HG03196 (cell line): ENCODE measurements at regions not wholly inside any gene's neighbourhood (a gene's known extent, or its start where the extent isn't known, plus 50 kb on each side); places are given as distances from the start of the nearest gene placed in this dataset.

ENCODE experiments used
- ATAC-seq: cut with Tn5 transposase; IDR thresholded peaks from one replicate; pipeline ENCODE4 v1.9.1; 2021; ENCODE audit not compliant: unreplicated experiment

DNA sequence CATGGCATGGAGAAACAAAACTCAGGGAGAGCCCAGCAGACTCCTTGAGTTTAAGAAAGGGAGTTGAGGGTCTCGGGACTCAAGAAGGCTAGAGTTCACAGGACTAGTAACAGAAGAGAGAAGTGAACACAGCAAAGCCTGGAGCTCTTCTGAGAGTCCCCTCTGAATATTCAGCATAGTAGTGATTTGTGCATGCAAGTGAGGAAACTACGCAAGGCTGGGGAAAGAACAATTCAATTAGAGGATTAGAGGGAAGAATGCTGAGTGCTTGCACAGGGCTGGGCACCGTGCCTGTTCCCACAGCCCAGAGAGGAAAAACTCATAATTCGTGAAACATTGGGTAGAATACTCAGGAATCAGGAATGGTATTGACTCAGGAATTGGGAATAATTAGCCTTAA lies 540.0 kb upstream of the SALL1 start:
- ATAC-seq = no peak

GRCh38 chr16:51685498-51685897 lies 534.4 kb upstream of the SALL1 start:
- ATAC-seq = no peak

DNA sequence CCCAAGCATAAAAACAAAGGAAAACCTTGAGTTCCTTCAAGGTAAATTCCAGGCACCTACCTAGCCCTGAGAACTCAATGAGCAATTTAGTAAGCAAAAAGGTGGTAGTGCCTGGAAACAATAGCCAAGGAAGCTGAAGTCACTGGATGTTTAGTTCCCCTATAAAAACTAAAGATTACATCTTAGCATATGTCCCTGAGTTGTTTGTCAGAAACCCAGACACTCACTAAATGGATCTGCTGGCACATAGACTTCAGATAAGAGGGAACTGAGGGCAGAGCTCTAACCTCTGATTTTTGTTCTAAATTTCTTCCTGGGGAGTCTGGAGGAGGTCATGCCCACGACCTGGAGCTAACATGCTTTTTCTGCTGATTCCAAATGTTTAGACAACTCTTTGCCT lies 532.8 kb upstream of the SALL1 start:
- ATAC-seq = no peak

- no peak for ATAC-seq
Observed at GRCh38 chr16:51682905-51683304, 531.8 kb upstream of the SALL1 start.

- no peak for ATAC-seq
Observed at GRCh38 chr16:51674615-51675014, 523.5 kb upstream of the SALL1 start.

DNA sequence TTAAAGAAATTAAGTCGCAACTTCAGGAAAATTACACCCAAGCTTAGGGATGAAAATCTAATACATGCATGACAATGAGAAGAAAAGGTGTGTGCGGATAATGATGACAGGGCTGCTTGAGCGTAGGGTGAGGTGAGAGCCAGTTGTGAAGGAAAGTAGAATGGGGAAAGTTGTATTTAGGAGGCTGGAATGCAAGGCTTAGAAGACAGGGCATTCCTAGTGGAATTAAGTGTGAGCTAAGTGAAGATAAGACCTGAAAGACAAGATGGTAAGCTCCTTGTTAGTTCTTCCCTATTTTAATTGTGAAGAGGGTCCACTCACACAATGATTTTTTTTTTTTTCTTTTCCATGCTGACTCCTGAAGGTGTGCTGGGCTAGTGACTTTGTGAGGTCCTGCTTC lies 519.5 kb upstream of the SALL1 start:
- ATAC-seq = no peak

DNA sequence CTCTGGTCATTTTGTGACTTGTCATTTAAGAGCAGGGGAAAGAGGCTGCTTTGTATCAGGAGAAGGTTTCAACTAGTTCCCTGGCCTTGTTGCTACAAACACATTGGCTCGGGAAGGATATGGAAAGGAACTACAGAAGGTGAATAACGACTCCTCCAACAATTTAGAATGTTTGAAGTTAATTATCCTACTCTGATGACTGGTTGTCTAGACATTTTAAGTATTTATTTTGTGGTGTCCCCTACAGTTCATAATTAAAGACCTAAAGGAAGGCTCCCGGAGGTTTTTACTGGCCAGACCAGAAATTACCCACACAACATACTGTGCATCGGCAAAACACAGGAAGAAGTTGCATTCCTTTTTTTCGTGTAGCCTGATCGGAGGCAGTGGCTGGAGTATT lies 515.8 kb upstream of the SALL1 start:
- no peak for ATAC-seq

GRCh38 chr16:51666074-51666473 lies 515.0 kb upstream of the SALL1 start:
- ATAC-seq = no peak

GRCh38 chr16:51665436-51665998 lies 514.4 kb upstream of the SALL1 start:
- ATAC-seq = no peak

DNA sequence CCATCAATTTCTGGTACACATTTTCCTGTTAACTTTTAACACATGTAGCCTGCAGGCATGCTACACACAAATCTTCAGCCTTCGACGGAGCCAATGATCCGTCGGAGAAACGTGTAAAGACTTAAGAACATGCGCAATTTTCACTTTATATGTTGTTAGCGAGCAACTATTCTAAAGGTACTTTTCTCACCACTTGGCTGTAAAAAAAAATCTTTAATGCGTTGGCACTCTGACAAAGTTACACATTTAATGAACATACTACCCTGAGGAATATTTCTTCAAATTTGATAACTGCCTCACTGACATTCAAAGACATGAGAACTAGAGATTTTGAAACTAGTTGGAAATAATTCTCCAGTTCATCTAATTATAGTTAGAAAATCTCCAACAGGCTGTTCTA lies 507.5 kb upstream of the SALL1 start:
- no peak for ATAC-seq

GRCh38 chr16:51657848-51658247 lies 506.8 kb upstream of the SALL1 start:
- no peak for ATAC-seq

- ATAC-seq = no peak
Observed at GRCh38 chr16:51655249-51655648, 504.2 kb upstream of the SALL1 start.

DNA sequence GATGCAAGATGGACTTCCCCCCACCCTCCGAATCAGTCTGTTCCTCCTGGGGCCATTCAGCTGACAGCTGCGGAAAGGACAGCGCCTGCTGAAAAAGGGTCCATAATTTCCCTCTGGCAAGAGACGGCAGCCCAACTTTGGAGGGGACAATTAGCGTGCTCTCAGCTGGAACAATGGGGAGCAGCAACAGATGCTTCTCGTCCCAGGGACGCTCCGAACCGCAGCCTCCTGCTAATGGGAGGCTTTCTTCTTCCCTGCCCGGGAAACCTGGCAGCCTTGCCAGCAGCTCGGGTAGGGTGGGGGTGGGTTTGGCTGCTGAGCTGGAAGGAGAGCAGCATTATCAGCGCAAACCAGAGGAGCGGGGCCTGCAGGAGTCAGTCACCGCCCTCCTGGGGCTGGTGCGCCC lies 500.0 kb upstream of the SALL1 start:
- no peak for ATAC-seq

DNA sequence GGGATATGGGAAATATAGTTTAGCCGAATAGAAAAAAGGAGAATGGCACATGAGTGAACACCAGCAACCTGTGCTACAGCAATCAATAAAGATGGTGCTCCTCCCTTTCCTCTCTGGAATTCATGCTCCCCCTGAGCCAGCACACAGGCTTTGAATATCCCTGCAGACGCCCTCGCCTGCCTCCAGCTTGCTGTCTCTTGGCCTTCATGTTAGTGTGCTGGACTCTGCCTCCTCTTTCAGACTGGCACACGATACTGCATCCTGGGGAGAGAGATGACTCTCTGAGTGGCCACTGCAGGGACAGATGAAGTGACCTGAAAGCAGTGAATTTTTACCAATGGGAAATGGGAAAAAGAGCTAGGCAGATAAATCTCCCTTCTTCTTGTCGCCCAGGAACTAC lies 498.6 kb upstream of the SALL1 start:
- no peak for ATAC-seq

DNA sequence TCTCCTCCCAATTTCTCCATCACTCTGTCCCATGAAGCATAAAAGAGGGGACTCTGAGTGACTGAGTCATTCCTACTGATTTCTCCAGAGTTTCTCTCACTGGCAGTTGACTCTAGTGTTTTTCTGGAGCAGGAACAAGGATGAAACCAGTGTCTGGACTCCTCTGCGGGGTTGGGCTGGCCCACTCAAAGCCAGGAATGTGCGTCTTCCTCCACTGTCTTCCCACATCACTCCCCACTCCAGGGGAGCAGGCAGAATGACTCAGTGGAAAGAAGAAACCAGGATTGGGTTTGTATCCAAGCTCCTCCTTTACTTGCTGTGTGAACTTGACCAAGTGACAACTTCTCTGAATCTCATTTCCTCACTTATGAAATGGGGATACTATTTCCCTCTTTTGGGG lies 497.5 kb upstream of the SALL1 start:
- no peak for ATAC-seq

GRCh38 chr16:51641191-51641765 lies 490.2 kb upstream of the SALL1 start:
- ATAC-seq = no peak

GRCh38 chr16:51640196-51640595 lies 489.1 kb upstream of the SALL1 start:
- ATAC-seq = no peak

DNA sequence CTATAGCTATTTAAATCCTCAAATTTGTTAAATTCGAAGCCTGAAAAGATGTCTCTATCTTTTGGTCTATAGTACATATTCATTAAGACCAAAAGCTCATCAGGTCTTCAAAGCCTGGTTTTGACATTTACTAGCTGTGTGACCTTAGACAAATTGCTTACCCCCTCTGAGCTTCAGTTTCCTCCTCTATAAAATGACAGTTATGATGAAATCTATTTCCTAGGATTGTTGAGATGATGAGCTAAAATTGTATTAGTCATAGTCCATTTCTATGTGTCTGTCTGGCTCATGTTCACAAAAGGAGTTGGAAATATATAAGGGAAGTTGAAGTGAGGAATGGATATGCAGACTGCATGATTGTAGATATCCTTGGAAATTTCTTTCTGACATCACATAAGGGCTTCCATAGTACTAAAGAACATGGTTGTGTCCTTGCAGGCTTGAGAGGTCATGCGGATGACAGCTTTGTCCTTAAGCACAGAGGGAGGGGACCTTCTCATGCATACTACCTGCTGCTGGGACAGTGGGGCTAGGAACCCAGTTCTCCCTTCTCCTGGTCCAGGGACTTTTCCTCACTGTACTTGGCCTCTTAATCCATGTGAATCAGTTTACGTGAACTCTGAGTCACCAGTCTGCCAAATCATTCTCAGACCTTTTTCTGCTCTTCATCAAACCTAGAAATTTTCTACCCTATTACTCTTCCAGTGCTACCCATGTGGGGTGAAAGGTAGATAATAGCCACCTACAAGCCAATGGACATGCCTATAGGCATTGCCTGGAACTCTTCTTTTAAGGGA lies 487.5 kb upstream of the SALL1 start:
- no peak for ATAC-seq

DNA sequence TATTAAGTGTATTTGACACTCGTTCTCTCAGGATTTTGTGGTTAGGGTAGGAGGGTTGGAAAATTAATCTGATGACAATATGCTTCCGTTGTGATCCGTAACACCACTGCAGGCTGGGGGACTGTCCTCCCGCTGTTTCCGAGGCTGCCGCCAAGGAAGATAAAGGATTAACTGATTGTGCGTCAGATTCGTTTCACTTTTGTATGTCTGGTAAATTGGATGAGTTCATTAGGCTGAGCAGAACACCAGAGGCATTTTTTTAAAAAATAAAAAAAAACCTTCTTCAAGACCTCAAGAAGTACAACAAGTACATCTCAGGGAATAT lies 486.7 kb upstream of the SALL1 start:
- no peak for ATAC-seq

GRCh38 chr16:51636920-51637769 lies 486.1 kb upstream of the SALL1 start:
- ATAC-seq = no peak

- no peak for ATAC-seq
Observed at GRCh38 chr16:51635181-51635580, 484.1 kb upstream of the SALL1 start.

- no peak for ATAC-seq
Observed at GRCh38 chr16:51630076-51630475, 479.0 kb upstream of the SALL1 start.
